ENCODE measurements at regions not wholly inside any gene's neighbourhood (a gene's known extent, or its start where the extent isn't known, plus 50 kb on each side); places are given as distances from the start of the nearest gene placed in this dataset.

GRCh38 chr14:81682134-81682533 lies 148.5 kb upstream of the SEL1L start:
- TF ChIP-seq SUZ12 (IDR thresholded peaks at IDR 0.05) (no peak), ZNF384 (IDR thresholded peaks at IDR 0.05) (no peak), FOXM1 (IDR thresholded peaks at IDR 0.05; ENCODE audit: borderline replicate concordance) (no peak), TARDBP (IDR thresholded peaks at IDR 0.05) (no peak), SP1 (IDR thresholded peaks at IDR 0.05) (no peak), BHLHE40 (IDR thresholded peaks at IDR 0.05; ENCODE audit: borderline replicate concordance) (no peak), ELF4 (IDR thresholded peaks at IDR 0.05) (no peak), FOXA1 (IDR thresholded peaks at IDR 0.05) (no peak), NFRKB (IDR thresholded peaks at IDR 0.05) (no peak), ARNT (IDR thresholded peaks at IDR 0.05) (no peak), HDGF (IDR thresholded peaks at IDR 0.05; ENCODE audit: borderline replicate concordance) (no peak), PKNOX1 (IDR thresholded peaks at IDR 0.05) (no peak)
